ENCODE measurements at regions not wholly inside any gene's neighbourhood (a gene's known extent, or its start where the extent isn't known, plus 50 kb on each side); places are given as distances from the start of the nearest gene placed in this dataset.

GRCh38 chr4:178781779-178782178 lies 1339.5 kb upstream of the AGA start:
- H3K4me2 ChIP-seq (ENCODE audit: insufficient read depth, low read length): no peak overlapping the region

DNA sequence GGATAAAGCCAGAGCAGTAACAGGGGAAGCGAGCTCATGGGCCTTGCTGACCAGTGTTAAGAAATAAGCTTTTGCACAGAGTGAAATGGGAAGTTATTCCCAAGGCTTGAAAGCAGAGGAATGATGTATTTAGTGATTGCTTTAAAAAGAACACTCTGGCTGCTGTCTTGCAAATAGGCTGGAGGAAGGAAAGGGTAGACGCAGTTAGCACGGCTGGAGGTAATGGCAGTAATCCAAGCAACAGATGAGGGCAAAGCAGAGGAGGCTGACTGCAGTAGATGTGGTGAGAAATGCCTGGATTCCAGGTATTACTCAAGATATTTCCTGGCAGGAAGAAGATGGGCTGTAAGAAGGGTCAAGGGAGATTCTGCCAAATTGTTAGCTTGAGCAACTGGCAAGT lies 1342.3 kb upstream of the AGA start:
- TF ChIP-seq, protein P1, sequence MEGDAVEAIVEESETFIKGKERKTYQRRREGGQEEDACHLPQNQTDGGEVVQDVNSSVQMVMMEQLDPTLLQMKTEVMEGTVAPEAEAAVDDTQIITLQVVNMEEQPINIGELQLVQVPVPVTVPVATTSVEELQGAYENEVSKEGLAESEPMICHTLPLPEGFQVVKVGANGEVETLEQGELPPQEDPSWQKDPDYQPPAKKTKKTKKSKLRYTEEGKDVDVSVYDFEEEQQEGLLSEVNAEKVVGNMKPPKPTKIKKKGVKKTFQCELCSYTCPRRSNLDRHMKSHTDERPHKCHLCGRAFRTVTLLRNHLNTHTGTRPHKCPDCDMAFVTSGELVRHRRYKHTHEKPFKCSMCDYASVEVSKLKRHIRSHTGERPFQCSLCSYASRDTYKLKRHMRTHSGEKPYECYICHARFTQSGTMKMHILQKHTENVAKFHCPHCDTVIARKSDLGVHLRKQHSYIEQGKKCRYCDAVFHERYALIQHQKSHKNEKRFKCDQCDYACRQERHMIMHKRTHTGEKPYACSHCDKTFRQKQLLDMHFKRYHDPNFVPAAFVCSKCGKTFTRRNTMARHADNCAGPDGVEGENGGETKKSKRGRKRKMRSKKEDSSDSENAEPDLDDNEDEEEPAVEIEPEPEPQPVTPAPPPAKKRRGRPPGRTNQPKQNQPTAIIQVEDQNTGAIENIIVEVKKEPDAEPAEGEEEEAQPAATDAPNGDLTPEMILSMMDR (IDR thresholded peaks at IDR 0.05; ENCODE audit: extremely low read depth, low read depth, low read length): no peak
- peaks cover 2% of the 10 kb centered on the region for H3K9me3 ChIP-seq (ENCODE audit: low read depth, low read length)
- H3K4me1 ChIP-seq (ENCODE audit: insufficient read depth, low read length): no peaks in the 10 kb centered on the region
- H3K79me2 ChIP-seq (ENCODE audit: insufficient read depth, low read length): no peaks in the 10 kb centered on the region
- H3K4me3 ChIP-seq (ENCODE audit: insufficient read depth, low read length): no peak overlapping the region
- H2AFZ ChIP-seq (ENCODE audit: low read length): no peak overlapping the region
- H3K4me2 ChIP-seq (ENCODE audit: insufficient read depth, low read length): no peak overlapping the region
- DNase-seq (ENCODE audit: insufficient read length, low spot score, missing footprints): no peak
- no peak overlapping the region for H3K27ac ChIP-seq (ENCODE audit: low read depth, low read length)
- H3K36me3 ChIP-seq (ENCODE audit: insufficient read depth, low read length): no peaks in the 10 kb centered on the region
- no peaks in the 10 kb centered on the region for H3K27me3 ChIP-seq (ENCODE audit: insufficient read depth, low read length)
- H4K20me1 ChIP-seq (ENCODE audit: insufficient read depth, low read length): no peaks in the 10 kb centered on the region

More at GRCh38 chr4:178781779-178782178, 1339.5 kb upstream of the AGA start:
- no peaks in the 10 kb centered on the region for H3K4me1 ChIP-seq (ENCODE audit: insufficient read depth, low read length)
- no peak overlapping the region for H2AFZ ChIP-seq (ENCODE audit: low read length)
- H3K4me3 ChIP-seq (ENCODE audit: insufficient read depth, low read length): no peak overlapping the region
- no peak for DNase-seq (ENCODE audit: insufficient read length, low spot score, missing footprints)
- H3K27me3 ChIP-seq (ENCODE audit: insufficient read depth, low read length): no peaks in the 10 kb centered on the region
- no peaks in the 10 kb centered on the region for H3K79me2 ChIP-seq (ENCODE audit: insufficient read depth, low read length)
- TF ChIP-seq, protein P1 (IDR thresholded peaks at IDR 0.05; ENCODE audit: extremely low read depth, low read depth, low read length): no peak
- H3K27ac ChIP-seq (ENCODE audit: low read depth, low read length): no peak overlapping the region
- H3K36me3 ChIP-seq (ENCODE audit: insufficient read depth, low read length): no peaks in the 10 kb centered on the region
- peaks cover 2% of the 10 kb centered on the region for H3K9me3 ChIP-seq (ENCODE audit: low read depth, low read length)
- H4K20me1 ChIP-seq (ENCODE audit: insufficient read depth, low read length): no peaks in the 10 kb centered on the region

DNA sequence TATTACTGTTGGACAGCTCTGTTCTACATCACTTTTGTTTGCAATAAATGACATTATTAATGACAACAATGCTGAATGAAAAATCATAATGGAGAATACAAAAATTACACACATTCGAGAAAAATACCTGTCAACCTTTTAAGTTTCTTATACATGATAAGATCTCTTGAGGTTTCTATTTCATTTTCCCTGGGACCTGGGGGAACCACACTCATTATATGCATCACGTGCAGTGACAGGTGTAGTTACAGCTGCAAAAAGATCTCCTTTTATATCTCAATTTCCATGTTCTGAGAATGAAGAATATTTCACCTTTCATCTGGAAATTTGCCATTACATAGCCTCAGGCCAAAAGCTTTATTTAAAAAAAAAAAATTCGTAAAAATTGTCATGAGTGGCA lies 1347.0 kb upstream of the AGA start:
- Histone ChIP-seq H2AFZ (ENCODE audit: low read length) (no peak overlapping the region), H3K9me3 (ENCODE audit: low read depth, low read length) (no peaks in the 10 kb centered on the region), H4K20me1 (ENCODE audit: insufficient read depth, low read length) (no peaks in the 10 kb centered on the region), H3K4me1 (ENCODE audit: insufficient read depth, low read length) (no peaks in the 10 kb centered on the region), H3K27me3 (ENCODE audit: insufficient read depth, low read length) (no peaks in the 10 kb centered on the region), H3K4me3 (ENCODE audit: insufficient read depth, low read length) (no peak overlapping the region), H3K79me2 (ENCODE audit: insufficient read depth, low read length) (no peaks in the 10 kb centered on the region), H3K36me3 (ENCODE audit: insufficient read depth, low read length) (no peaks in the 10 kb centered on the region), H3K4me2 (ENCODE audit: insufficient read depth, low read length) (no peak overlapping the region), H3K27ac (ENCODE audit: low read depth, low read length) (no peak overlapping the region)
- TF ChIP-seq, protein P1 (IDR thresholded peaks at IDR 0.05; ENCODE audit: extremely low read depth, low read depth, low read length): no peak
- no peak for DNase-seq (ENCODE audit: insufficient read length, low spot score, missing footprints)

DNA sequence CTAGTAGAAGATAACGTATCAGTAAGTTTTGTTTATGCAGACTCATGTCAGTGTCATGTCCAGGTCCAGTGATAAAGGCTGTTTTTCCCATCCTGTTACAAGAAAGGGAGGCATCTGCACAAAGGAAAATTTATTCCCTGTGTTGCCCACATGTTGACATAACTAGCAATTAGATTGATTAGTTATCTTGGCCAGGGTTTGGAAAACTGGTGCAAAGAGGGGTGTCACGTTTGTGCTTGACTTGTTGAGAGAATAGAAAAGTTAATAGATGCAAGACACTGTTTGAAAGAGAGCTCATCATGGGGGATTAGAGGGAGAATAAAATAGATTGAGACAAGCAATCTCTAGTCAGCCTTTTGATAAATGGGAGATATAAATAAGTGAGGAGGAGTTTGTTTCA lies 1357.0 kb upstream of the AGA start:
- Histone ChIP-seq H3K4me3 (ENCODE audit: insufficient read depth, low read length) (no peak overlapping the region), H3K9me3 (ENCODE audit: low read depth, low read length) (no peaks in the 10 kb centered on the region), H3K27me3 (ENCODE audit: insufficient read depth, low read length) (no peaks in the 10 kb centered on the region), H2AFZ (ENCODE audit: low read length) (no peak overlapping the region), H3K27ac (ENCODE audit: low read depth, low read length) (no peak overlapping the region), H3K36me3 (ENCODE audit: insufficient read depth, low read length) (no peaks in the 10 kb centered on the region), H3K4me1 (ENCODE audit: insufficient read depth, low read length) (no peaks in the 10 kb centered on the region), H3K79me2 (ENCODE audit: insufficient read depth, low read length) (no peaks in the 10 kb centered on the region), H4K20me1 (ENCODE audit: insufficient read depth, low read length) (no peaks in the 10 kb centered on the region), H3K4me2 (ENCODE audit: insufficient read depth, low read length) (no peak overlapping the region)
- TF ChIP-seq, protein P1 (IDR thresholded peaks at IDR 0.05; ENCODE audit: extremely low read depth, low read depth, low read length): no peak
- DNase-seq (ENCODE audit: insufficient read length, low spot score, missing footprints): no peak
